Brain microvascular endothelial cell (primary cell): ENCODE measurements at regions not wholly inside any gene's neighbourhood (a gene's known extent, or its start where the extent isn't known, plus 50 kb on each side); places are given as distances from the start of the nearest gene placed in this dataset.

Experiments
- DNase-seq: peaks from one replicate; pipeline ENCODE4 v3.0.0-alpha.2; 2020
- H3K27ac ChIP-seq: fragments of 250-450 bp; sonication (Bioruptor Pico); 2 replicates; pipeline ENCODE4 v1.5.1; 2020; ENCODE audit warnings: mild to moderate bottlenecking, moderate library complexity
- H3K27me3 ChIP-seq: fragments of 250-450 bp; sonication (Bioruptor Pico); replicated peaks from 2 replicates; pipeline ENCODE4 v1.5.1; 2020; ENCODE audit warnings: mild to moderate bottlenecking
- H3K36me3 ChIP-seq: fragments of 250-450 bp; sonication (Bioruptor Pico); replicated peaks from 2 replicates; pipeline ENCODE4 v1.5.1; 2020; ENCODE audit warnings: mild to moderate bottlenecking
- H3K4me3 ChIP-seq: 2 replicates; pipeline ENCODE4 v1.5.1; 2011; ENCODE audit warnings: low read depth, mild to moderate bottlenecking, control low read depth, low read length, moderate library complexity
- in situ Hi-C: cut with HindIII; loops from 2 replicates; pipeline ENCODE4 v1.10.0; 2017; ENCODE audit warnings: low sequenced_read_pairs, low pct_ligation_motif_present
- TF ChIP-seq, protein P1 (sequence below): IDR thresholded peaks from 2 replicates; pipeline ENCODE4 v1.5.1; 2011; ENCODE audit warnings: low read depth, mild to moderate bottlenecking, moderate library complexity, low read length, control low read depth, inconsistent platforms; ENCODE audit errors: missing control alignments

DNA sequence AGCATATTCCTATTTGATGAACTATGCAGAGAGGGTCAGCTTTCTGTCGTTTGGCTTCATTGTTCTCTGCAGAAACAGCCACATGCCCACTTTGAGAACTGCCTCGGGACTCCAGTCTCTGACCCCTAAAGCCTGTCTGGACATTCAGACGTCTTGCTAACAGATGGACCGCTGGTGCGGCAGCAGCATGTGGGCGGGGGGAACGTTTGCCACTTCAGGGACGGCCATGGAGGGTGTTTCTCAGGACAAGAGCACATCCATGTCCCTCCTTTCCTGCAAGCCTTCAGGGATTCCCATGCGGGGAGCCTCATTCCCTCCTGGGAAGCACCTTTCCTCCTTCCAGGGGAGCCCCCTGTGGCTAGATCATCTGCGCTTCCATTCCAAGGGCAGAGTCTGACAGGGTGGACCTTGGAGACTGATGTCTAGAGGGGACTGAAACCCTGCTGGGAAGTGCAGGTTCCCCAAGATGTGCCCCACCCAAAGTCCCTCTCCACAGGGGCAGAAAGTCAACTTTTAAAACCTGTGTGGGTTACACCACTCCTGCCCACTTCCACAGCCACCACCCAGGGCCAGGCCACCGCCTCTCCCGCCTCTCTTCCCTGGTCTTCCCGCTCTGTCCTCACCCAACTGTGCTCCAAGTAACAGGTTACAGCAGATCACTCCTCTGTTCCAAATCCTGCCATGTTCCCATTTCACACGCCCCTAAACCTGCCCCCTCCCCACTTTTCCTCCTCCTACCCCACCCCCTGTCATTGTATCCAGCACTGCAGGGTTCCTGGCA, 94.8 kb upstream of the PMEPA1 start:
- TF ChIP-seq, protein P1, sequence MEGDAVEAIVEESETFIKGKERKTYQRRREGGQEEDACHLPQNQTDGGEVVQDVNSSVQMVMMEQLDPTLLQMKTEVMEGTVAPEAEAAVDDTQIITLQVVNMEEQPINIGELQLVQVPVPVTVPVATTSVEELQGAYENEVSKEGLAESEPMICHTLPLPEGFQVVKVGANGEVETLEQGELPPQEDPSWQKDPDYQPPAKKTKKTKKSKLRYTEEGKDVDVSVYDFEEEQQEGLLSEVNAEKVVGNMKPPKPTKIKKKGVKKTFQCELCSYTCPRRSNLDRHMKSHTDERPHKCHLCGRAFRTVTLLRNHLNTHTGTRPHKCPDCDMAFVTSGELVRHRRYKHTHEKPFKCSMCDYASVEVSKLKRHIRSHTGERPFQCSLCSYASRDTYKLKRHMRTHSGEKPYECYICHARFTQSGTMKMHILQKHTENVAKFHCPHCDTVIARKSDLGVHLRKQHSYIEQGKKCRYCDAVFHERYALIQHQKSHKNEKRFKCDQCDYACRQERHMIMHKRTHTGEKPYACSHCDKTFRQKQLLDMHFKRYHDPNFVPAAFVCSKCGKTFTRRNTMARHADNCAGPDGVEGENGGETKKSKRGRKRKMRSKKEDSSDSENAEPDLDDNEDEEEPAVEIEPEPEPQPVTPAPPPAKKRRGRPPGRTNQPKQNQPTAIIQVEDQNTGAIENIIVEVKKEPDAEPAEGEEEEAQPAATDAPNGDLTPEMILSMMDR: no peak
- in situ Hi-C loops: no loop called here
- Histone ChIP-seq H3K27me3 (no peaks in the 10 kb centered on the region), H3K27ac (no peak overlapping the region), H3K36me3 (no peaks in the 10 kb centered on the region), H3K4me3 (no peak overlapping the region)
- no peak for DNase-seq

DNA sequence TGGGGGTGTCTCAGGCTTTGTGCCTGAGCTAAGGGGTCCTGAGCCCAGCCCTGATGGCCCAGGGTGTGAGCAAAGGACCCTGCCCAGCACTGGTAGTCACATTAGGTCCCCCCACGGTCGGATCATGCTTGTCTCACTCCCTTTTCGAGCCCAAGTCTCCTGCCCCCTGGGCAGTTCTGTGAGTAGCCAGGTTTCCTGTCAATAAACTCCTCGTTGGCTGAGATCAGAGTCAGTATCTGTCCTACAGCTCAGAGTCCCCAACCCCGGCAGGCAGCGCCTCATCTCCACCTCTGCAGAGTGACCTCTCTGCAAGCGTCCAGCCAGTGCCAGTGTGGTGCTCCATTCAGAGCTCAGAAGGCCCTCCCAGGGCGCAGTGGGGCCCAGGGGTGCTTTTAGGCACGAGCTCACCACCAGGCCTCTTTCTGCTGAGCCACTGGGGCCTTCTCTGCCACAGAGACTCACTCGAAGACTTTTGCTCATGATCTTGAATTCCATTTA, 93.7 kb upstream of the PMEPA1 start:
- TF ChIP-seq, protein P1: no peak
- Histone ChIP-seq H3K27ac (no peak overlapping the region), H3K4me3 (no peak overlapping the region), H3K27me3 (no peaks in the 10 kb centered on the region), H3K36me3 (no peaks in the 10 kb centered on the region)
- in situ Hi-C loops: no loop called here
- no peak for DNase-seq

DNA sequence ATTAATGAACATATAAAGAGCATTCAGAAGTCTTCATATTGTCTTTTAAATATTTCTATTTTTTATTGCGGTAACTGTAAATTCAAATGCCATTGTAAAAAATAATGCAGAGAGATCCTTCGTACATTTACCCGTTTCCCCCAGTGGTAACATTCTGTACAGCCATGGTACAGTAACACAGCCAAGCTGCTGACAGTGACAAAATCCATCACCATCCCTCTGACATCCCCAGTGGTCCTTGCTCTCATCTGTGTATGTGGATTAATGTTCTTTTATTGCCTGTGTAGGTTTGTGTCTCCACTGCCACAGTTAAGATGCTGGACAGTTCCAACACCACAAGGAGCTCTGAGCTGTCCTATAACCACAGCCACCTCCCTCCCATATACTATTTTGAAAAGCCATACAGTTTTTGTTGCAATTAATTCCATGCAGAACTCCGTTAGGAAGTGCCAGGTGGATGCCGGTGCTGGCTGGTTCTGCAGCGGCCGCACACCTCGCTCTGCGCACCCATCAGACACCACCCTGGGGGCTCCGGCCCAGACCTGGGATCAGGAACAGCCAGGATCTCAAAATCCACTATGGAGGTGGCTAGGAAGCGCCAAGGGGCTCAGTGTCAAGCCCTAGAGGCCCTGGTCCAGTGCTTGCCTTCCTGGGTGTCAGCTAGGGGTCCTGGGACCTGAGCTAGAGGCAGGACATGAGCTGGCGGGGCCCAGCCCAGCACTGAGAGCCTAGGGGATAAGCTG, 93.1 kb upstream of the PMEPA1 start:
- DNase-seq: no peak
- Histone ChIP-seq H3K27me3 (no peaks in the 10 kb centered on the region), H3K4me3 (no peak overlapping the region), H3K27ac (no peak overlapping the region), H3K36me3 (no peaks in the 10 kb centered on the region)
- TF ChIP-seq, protein P1: no peak
- in situ Hi-C loops: no loop called here

DNA sequence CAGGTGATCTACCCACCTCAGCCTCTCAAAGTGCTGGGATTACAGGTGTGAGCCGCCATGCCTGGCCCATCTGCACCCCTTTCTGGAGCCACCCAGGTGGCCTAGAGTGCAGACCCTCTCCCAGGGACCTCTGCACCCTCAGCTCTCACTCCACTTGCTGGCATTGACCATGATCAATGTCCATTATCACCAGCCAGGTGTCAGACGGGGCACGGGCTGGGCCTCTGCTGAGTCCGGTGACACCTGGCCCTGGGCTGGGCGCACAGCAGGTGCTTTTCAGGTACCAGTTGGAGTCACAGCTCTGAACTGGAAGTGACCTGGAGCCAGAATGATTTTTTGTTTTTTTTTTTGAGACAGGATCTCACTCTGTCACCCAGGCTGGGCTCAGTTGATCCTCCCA, 91.8 kb upstream of the PMEPA1 start:
- H3K27ac ChIP-seq: no peak overlapping the region
- H3K4me3 ChIP-seq: no peak overlapping the region
- TF ChIP-seq, protein P1: no peak
- no peaks in the 10 kb centered on the region for H3K36me3 ChIP-seq
- H3K27me3 ChIP-seq: no peaks in the 10 kb centered on the region
- in situ Hi-C loops: no loop called here
- DNase-seq: no peak

DNA sequence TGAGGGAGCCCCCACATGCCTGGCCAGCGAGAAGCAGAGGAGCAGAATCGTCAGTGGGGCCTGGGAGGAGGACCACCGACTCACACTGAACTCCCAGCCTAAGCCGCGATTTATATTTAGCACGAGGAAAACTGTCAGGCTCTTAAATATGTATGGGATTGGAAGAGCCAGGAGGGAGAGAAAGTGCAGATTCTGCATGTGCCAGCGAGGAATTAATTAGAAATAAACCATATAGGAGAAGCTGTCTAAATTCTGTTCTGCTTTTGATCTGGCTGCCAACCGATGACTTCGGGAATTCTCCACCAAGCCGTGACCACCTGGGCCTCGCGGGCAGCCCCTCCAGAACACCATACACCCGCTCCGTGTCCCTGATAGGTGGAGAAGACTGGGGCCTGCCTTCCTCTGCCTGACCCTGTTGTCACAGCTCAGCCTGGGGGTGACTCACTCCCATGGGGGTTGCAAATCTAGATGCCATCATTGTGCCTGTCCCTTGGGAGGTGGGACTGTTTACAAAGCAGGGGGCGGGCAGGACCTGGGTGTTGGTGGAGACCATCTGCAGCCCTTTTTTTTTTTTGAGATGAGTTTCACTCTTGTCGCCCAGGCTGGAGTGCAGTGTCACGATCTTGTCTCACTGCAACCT, 91.1 kb upstream of the PMEPA1 start:
- no peak for DNase-seq
- in situ Hi-C loops: no loop called here
- Histone ChIP-seq H3K36me3 (no peaks in the 10 kb centered on the region), H3K4me3 (no peak overlapping the region), H3K27me3 (no peaks in the 10 kb centered on the region), H3K27ac (no peak overlapping the region)
- TF ChIP-seq, protein P1: no peak
